MV-4-11 (cell line): ENCODE measurements at regions not wholly inside any gene's neighbourhood (a gene's known extent, or its start where the extent isn't known, plus 50 kb on each side); places are given as distances from the start of the nearest gene placed in this dataset.
"Not testable (repeated sequence)": the region's sequence is repeated elsewhere in the genome, so short reads cannot be mapped to it uniquely, and the experiment has no call there.

Source experiments
- DNase-seq: peaks from one replicate; lab custom pipeline; 2025; lab: John Stamatoyannopoulos, UW

- no peak for DNase-seq
Observed at GRCh38 chr6:155587817-155588216, 132.2 kb upstream of the NOX3 start.

GRCh38 chr6:155586090-155586489, 130.5 kb upstream of the NOX3 start:
- no peak for DNase-seq

GRCh38 chr6:155584006-155584405, 128.4 kb upstream of the NOX3 start:
- no peak for DNase-seq

GRCh38 chr6:155582016-155582991, 126.7 kb upstream of the NOX3 start:
- no peak for DNase-seq

- DNase-seq = no peak
Observed at GRCh38 chr6:155580904-155581303, 125.3 kb upstream of the NOX3 start.

- no peak for DNase-seq
Observed at GRCh38 chr6:155578251-155578650, 122.6 kb upstream of the NOX3 start.

GRCh38 chr6:155561966-155562364, 106.3 kb upstream of the NOX3 start:
- no peak for DNase-seq

- no peak for DNase-seq
Observed at GRCh38 chr6:155561257-155561965, 105.8 kb upstream of the NOX3 start.

GRCh38 chr6:155549928-155550327, 94.3 kb upstream of the NOX3 start:
- no peak for DNase-seq

- DNase-seq = no peak
Observed at GRCh38 chr6:155549028-155549798, 93.6 kb upstream of the NOX3 start.

- DNase-seq = no peak
Observed at GRCh38 chr6:155548576-155548975, 92.9 kb upstream of the NOX3 start.

- DNase-seq = peak; percentile 42
Observed at GRCh38 chr6:155544677-155545076, 89.0 kb upstream of the NOX3 start.

- no peak for DNase-seq
Observed at GRCh38 chr6:155543166-155543847, 87.7 kb upstream of the NOX3 start.

GRCh38 chr6:155542036-155542435, 86.4 kb upstream of the NOX3 start:
- no peak for DNase-seq

- no peak for DNase-seq
Observed at GRCh38 chr6:155538708-155539390, 83.2 kb upstream of the NOX3 start.

GRCh38 chr6:155534678-155535077, 79.0 kb upstream of the NOX3 start:
- DNase-seq = no peak

GRCh38 chr6:155530219-155530834, 74.7 kb upstream of the NOX3 start:
- peak; percentile 42 for DNase-seq

GRCh38 chr6:155529814-155530213, 74.2 kb upstream of the NOX3 start:
- DNase-seq = not testable (repeated sequence)

- DNase-seq = peak; percentile 93
Observed at GRCh38 chr6:155528982-155529453, 73.4 kb upstream of the NOX3 start.

- no peak for DNase-seq
Observed at GRCh38 chr6:155528335-155528734, 72.7 kb upstream of the NOX3 start.

GRCh38 chr6:155527443-155527842, 71.8 kb upstream of the NOX3 start:
- DNase-seq = peak; percentile 10
